ENCODE measurements at regions not wholly inside any gene's neighbourhood (a gene's known extent, or its start where the extent isn't known, plus 50 kb on each side); places are given as distances from the start of the nearest gene placed in this dataset.

GRCh38 chr13:76189882-76190519, 553.9 kb downstream of the LMO7 start:
- H3K4me3 ChIP-seq (ENCODE audit: low read depth, low read length) = no peak overlapping the region
- TF ChIP-seq CTCF (conservative IDR thresholded peaks at IDR 0.05; ENCODE audit: low read depth, low read length) = no peak
- DNase-seq (ENCODE audit: low read depth) = no peak

- no peak for TF ChIP-seq CTCF (conservative IDR thresholded peaks at IDR 0.05; ENCODE audit: low read depth, low read length)
- DNase-seq (ENCODE audit: low read depth) = no peak
- no peak overlapping the region for H3K4me3 ChIP-seq (ENCODE audit: low read depth, low read length)
Measured at GRCh38 chr13:76175961-76176725, 540.0 kb downstream of the LMO7 start.

- no peak for DNase-seq (ENCODE audit: low read depth)
- H3K4me3 ChIP-seq (ENCODE audit: low read depth, low read length) = no peak overlapping the region
- no peak for TF ChIP-seq CTCF (conservative IDR thresholded peaks at IDR 0.05; ENCODE audit: low read depth, low read length)
Measured at GRCh38 chr13:76168661-76169060, 532.5 kb downstream of the LMO7 start.

GRCh38 chr13:76164290-76164689, 528.2 kb downstream of the LMO7 start:
- no peak for TF ChIP-seq CTCF (conservative IDR thresholded peaks at IDR 0.05; ENCODE audit: low read depth, low read length)
- no peak for DNase-seq (ENCODE audit: low read depth)
- no peak overlapping the region for H3K4me3 ChIP-seq (ENCODE audit: low read depth, low read length)

GRCh38 chr13:76163761-76164160, 527.6 kb downstream of the LMO7 start:
- no peak for TF ChIP-seq CTCF (conservative IDR thresholded peaks at IDR 0.05; ENCODE audit: low read depth, low read length)
- no peak for DNase-seq (ENCODE audit: low read depth)
- H3K4me3 ChIP-seq (ENCODE audit: low read depth, low read length) = no peak overlapping the region

- H3K4me3 ChIP-seq (ENCODE audit: low read depth, low read length) = no peak overlapping the region
- no peak for DNase-seq (ENCODE audit: low read depth)
- TF ChIP-seq CTCF (conservative IDR thresholded peaks at IDR 0.05; ENCODE audit: low read depth, low read length) = no peak
Measured at GRCh38 chr13:76160961-76161925, 525.1 kb downstream of the LMO7 start.
